HG02885 (cell line): ENCODE measurements at regions not wholly inside any gene's neighbourhood (a gene's known extent, or its start where the extent isn't known, plus 50 kb on each side); places are given as distances from the start of the nearest gene placed in this dataset.
"Not testable (repeated sequence)": the region's sequence is repeated elsewhere in the genome, so short reads cannot be mapped to it uniquely, and the experiment has no call there.

Experiments used
- ATAC-seq: cut with Tn5 transposase; IDR thresholded peaks from one replicate; pipeline ENCODE4 v1.9.1; 2021; ENCODE audit warnings: mild to moderate bottlenecking; ENCODE audit not compliant: unreplicated experiment, poor library complexity

GRCh38 chr3:168977716-168978374, 685.7 kb downstream of the MECOM start:
- no peak for ATAC-seq

DNA sequence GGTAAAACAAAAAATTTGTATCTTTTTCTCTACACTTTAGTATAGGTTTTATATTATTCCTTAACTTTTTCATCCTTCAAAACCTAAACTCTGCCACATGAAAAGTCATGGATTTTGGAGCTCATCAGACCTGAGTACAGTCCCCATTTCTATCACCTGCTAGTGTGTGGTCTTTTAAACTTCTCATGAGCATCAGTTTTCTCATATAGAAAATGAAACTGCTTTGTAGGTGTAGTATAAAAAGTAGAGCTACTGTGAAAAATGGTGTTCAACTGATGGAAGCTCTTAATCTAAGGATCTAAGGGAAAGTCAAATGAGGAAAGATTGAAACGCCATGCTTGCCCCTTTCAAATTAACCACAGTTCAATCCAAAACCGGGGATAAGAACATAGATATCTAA, 686.5 kb downstream of the MECOM start:
- ATAC-seq = no peak

GRCh38 chr3:168975576-168975975, 687.9 kb downstream of the MECOM start:
- ATAC-seq = no peak

DNA sequence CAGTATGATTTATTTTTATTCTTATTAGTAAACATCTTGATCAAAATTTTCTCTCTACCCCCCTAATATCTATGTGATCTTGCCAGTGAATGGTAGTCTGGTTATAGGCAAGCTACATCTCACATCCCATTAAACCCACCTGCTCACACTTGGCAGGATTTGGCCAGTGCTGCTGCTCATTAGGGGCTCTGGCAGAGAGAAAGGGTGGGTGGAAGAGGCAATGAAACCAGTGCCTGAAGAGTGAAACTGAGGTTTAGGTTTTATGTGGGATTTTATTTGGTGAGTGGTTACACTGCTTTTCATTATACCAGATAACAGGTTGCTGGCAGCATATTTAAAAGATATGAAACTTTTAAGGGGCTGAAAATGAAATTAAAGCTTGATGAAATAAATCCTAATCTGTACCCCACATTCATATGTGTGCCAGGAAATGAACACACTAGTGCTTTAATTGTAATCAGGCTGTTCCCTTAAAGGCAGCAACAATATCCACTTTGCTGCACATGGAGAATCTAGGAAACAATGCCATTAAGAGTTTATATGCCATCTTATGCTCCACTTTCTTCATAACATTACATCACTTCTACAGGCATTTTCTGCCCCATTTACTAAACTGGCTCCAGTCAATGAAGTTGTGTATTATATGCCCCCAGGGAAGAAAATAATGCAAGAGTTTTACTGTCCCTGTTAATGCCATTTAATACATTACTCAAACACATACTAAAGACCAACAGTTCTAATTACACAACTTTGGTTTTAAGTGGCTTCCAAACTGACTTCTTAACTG, 688.7 kb downstream of the MECOM start:
- ATAC-seq = no peak

DNA sequence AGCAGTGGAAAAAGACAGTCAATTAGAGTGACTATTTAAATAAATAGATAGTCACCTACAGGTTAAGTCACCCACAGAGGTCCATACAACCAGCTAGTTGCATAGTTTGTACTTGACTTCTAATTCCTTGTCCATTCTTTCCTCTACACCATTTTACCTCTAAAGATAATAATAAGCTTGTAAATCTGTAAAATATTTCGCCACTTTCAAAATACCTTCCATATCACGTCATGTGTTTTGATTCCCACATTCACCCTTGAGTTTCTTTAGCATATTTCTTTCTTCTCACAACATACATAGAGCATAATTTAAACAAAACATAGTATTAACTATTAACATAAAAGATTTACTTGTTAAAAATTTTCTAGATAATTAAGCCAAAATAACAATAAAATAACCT, 689.6 kb downstream of the MECOM start:
- no peak for ATAC-seq

DNA sequence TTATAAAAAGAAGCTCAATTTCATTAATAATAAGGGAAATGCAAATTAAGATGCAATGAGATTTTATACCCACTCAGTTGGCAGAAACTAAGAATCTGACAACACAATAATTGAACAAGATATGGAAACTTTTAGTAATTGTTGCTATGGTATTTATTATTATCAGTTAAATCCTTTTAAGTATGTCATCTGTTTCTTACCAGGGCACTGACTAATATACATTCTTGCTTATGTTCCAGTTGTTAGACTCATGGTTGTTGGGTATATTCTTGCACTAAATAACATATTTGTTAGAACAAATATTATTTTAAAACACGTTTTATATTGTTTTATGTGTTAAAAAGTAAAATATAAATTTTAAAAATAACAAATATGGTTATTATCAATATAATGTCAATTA, 690.3 kb downstream of the MECOM start:
- no peak for ATAC-seq

- no peak for ATAC-seq
Observed at GRCh38 chr3:168968609-168969008, 694.9 kb downstream of the MECOM start.

DNA sequence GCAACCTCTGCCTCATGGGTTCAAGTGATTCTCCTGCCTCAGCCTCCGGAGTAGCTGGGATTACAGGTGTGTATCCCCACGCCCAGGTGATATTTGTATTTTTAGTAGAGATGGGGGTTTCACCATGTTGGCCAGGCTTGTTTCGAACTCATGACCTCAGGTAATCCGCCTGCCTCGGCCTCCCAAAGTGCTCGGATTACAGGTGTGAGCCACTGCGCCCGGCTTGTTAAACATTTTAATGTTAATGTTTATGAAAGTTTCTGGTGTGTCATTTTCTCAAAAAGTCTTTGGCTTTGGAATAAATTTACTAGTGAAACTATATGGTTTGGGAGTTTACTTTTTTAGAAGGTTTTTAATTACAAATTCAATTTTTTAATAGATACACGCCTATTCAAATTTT, 698.8 kb downstream of the MECOM start:
- no peak for ATAC-seq

DNA sequence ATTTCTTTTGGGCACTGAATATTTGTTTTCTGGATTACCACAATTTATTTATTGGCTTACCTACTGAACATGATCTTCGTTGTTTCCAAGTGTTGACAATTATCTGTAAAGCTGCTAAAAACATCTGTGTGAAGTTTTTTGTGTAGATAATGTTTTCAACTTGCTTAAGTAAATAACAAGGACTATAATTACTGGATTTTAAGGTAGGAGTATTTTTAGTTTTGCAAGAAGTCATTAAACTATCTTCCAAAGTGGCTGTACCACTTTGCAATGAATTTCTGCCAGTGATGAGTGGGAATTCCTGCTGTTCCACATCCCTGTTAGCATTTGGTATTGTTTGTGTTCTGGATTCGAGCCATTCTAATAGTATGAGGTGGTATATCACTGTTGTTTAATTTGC, 702.2 kb downstream of the MECOM start:
- ATAC-seq = no peak

DNA sequence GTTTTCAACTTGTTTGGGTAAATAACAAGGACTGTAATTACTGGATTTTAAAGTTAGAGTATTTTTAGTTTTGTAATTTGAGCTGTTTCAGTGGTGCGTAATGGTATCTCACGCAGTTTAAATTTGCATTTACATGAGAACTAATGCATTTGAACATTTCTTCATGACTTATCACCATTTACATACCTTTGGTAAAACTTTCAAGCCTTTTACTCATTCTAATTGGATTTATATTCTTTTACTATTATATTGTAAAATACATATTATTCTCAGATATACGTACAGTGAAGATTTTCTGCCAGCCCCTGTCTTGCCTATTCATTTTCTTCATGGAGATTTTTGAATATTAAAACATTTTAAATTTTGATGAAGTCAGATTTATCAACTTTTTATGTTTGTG, 703.8 kb downstream of the MECOM start:
- no peak for ATAC-seq

DNA sequence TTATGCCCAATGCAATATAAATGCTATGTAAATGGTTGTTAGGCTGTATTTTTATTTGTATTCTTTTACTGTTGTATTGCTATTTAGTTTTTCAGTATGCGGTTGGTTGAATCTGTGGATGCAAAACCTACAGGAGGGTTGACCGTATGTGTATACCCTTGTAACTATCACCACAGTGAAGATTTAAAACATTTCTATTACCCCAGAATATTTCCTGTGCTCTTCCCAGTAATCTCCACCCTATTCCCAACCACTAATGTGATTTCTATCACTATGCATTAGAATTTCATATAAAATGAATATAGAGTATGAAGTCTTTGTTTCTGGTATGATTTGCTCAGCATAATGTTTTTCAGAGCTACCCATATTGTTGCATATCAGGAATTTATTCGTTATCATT, 705.0 kb downstream of the MECOM start:
- no peak for ATAC-seq

DNA sequence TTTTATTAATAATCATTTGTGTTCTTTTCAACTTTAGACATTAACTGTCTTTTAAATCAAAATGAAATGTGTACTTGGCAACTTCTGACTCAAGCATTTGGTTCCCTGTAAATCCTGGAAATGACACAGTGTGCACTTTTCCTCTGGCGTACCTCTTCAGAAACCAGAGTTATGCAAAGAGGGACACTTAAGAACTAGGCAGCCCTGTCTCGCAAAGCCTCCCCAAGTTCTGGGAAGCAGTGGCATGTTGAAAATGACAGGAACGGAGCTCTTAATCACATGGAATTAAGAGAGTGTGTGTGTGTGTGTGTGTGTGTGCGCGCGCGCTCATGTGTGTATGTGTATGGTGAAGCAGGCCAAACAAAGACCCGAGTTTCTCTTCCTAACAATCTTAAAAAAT, 707.4 kb downstream of the MECOM start:
- ATAC-seq = no peak

GRCh38 chr3:168952551-168952950, 711.0 kb downstream of the MECOM start:
- no peak for ATAC-seq

- ATAC-seq = no peak
Observed at GRCh38 chr3:168951884-168952283, 711.6 kb downstream of the MECOM start.

DNA sequence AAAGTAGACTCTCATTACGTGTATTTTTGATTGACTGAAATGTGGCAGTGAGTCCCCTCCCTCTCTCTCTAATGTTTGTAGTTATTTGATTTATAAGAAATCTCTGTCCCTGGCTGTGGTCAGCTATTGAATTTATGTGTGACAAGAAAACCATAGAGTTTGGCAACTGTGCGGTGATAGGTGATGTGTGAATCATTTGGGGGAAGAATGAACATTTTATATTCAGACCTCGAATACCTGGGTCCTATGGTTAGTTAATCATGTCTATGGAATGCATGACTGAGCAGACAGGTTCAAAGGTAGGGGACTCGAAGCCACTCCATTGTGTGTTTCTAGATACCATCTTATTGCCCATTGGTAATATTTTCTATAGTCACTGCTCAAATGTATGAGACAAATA, 712.1 kb downstream of the MECOM start:
- ATAC-seq = no peak

- no peak for ATAC-seq
Observed at GRCh38 chr3:168950622-168951021, 712.9 kb downstream of the MECOM start.

DNA sequence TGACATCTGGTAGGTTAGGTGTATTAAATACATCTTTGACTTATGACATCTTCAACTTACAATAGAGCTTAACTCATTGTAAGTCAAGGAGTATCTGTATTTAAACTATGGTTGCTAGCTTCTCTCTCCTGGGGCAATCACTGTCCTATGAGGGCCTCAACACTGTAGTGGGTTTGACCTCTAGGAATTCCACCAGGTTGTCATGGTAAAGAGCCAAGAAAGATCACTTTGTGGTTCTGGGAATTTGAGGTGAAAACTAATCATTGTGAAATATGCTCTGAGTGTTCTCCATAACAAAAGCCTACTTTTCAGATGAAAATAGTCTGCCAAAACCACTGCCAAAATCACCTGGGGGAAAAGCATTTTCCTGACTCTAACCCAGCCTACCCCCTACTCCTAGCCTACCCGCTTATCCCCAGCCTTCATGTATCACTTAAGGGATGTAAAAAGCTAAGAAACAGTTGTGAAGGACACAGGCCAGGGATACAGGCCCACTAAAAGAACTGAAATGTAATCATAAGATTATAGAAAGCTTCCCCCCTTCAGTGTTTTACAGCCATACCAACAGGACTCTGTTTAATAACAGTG, 723.8 kb downstream of the MECOM start:
- ATAC-seq = no peak

GRCh38 chr3:168933614-168934013, 729.9 kb downstream of the MECOM start:
- ATAC-seq = no peak

GRCh38 chr3:168929997-168930396, 733.5 kb downstream of the MECOM start:
- not testable (repeated sequence) for ATAC-seq

DNA sequence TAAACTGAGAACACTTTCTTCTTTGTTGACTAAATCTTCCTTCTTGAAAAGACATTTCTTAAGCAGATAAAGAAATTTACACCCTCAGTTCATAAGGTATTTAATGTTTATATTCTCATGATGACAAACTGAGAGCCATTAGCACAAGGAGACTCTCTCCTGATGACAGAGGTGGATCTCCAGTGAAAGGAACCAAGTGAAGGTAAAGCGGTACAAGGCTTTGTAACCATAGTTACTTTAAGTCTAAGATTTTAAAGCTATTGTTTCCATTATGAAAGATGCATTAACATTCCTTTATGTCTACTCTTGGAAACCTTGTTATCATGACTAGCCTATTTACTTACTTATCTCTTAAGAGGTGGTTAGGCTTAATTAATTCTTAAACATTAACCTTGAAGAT, 737.1 kb downstream of the MECOM start:
- no peak for ATAC-seq

DNA sequence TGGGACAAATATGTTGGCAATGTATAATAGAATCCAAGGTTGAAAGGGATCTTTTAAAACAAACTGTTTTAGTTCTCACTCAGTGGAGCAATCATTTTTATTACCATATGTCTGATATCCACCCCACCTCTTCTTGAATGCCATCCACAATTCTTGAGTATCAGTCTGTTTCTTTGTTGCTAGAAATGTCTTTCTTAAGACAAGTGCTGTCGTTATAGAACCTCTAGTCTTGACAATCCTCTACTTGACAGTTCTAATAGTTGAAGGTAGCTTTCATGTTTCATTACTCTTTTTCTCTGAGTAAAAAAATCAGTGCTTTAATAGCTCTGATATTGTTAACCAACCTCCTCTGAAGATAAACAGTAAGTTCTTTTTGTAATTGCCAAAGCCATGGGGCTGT, 737.9 kb downstream of the MECOM start:
- no peak for ATAC-seq

DNA sequence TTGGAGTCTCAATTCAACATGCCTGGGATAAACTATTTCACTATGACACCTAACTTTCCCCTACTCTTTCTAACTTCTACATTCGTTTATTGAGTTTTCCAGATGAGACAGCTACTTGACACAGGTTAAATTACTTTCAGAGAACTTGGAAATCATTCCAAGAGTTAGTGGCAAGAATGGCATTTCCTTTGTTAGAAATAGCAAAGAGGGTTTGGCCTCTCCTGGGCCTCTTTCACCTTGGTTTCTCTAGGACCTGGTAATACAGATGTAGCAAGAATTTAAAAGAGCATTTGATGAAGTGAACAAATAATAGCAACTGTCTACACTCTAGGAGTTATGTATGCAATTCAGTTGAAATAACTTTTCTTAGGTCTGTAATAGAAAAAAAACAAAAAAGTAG, 748.9 kb downstream of the MECOM start:
- ATAC-seq = no peak
